Sigmoid colon (tissue), 4 donors: ENCODE measurements at regions not wholly inside any gene's neighbourhood (a gene's known extent, or its start where the extent isn't known, plus 50 kb on each side); places are given as distances from the start of the nearest gene placed in this dataset.

Experiments
- CTCF ChIP-seq, 4 experiments: fragments of 450-650 bp in 3 of 4; fragments of 200-600 bp in 1 of 4; IDR thresholded peaks; one replicate each; pipeline ENCODE4 v1.5.1; 2016 to 2019; ENCODE audit warnings: antibody characterized with exemption in 4 of 4, mild to moderate bottlenecking in 3 of 4, moderate library complexity in 2 of 4
- POLR2A ChIP-seq, 2 donors: fragments of 450-650 bp; IDR thresholded peaks; one replicate each; pipeline ENCODE4 v1.6.1; 2016; ENCODE audit warnings: antibody characterized with exemption in 2 of 2, mild to moderate bottlenecking in 2 of 2, moderate library complexity in 2 of 2
- POLR2AphosphoS5 ChIP-seq, 4 donors: sonication (generic); formaldehyde crosslinking; IDR thresholded peaks; one replicate each; pipeline ENCODE4 v1.6.1; 2017; ENCODE audit warnings: antibody characterized with exemption in 4 of 4

GRCh38 chr4:63814171-63814964, 594.9 kb downstream of the TECRL start:
- TF ChIP-seq CTCF (IDR thresholded peaks at IDR 0.05): no peak
- no peak for TF ChIP-seq POLR2A (IDR thresholded peaks at IDR 0.05)
- TF ChIP-seq POLR2AphosphoS5 (IDR thresholded peaks at IDR 0.05): no peak
